GM12872 (cell line): ENCODE measurements at regions not wholly inside any gene's neighbourhood (a gene's known extent, or its start where the extent isn't known, plus 50 kb on each side); places are given as distances from the start of the nearest gene placed in this dataset.

ENCODE experiments used
- CTCF ChIP-seq: IDR thresholded peaks from 3 replicates; pipeline ENCODE4 v1.5.1; 2011; ENCODE audit warnings: low read depth, mild to moderate bottlenecking, low read length, moderate library complexity; ENCODE audit not compliant: insufficient read depth

GRCh38 chr10:90062786-90063185 lies 361.4 kb downstream of the KIF20B start:
- TF ChIP-seq CTCF = no peak

GRCh38 chr10:90064295-90064694 lies 362.9 kb downstream of the KIF20B start:
- TF ChIP-seq CTCF = no peak

- TF ChIP-seq CTCF = no peak
These were observed 365.0 kb downstream of the KIF20B start for GRCh38 chr10:90066435-90066834.

DNA sequence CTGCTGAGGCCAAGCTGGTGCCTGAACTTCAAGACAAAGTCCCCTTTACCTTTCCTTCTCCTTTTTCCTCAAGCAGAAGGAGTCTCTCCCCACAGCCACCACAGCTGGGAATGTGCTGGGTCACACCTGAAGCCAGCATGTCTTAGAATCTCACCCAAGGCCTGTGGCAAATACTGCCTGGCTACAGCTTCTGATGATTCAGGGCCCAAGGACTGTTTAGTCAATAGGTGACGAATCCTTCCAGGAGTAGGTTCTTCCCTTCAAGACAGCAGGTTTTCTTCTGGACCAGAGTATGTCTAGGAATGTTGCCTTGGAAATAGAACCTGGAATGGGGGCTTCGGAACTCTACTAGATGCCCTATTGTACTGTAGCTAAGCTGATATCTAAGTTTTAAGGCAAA lies 374.6 kb downstream of the KIF20B start:
- no peak for TF ChIP-seq CTCF

GRCh38 chr10:90079819-90080218 lies 378.4 kb downstream of the KIF20B start:
- no peak for TF ChIP-seq CTCF

DNA sequence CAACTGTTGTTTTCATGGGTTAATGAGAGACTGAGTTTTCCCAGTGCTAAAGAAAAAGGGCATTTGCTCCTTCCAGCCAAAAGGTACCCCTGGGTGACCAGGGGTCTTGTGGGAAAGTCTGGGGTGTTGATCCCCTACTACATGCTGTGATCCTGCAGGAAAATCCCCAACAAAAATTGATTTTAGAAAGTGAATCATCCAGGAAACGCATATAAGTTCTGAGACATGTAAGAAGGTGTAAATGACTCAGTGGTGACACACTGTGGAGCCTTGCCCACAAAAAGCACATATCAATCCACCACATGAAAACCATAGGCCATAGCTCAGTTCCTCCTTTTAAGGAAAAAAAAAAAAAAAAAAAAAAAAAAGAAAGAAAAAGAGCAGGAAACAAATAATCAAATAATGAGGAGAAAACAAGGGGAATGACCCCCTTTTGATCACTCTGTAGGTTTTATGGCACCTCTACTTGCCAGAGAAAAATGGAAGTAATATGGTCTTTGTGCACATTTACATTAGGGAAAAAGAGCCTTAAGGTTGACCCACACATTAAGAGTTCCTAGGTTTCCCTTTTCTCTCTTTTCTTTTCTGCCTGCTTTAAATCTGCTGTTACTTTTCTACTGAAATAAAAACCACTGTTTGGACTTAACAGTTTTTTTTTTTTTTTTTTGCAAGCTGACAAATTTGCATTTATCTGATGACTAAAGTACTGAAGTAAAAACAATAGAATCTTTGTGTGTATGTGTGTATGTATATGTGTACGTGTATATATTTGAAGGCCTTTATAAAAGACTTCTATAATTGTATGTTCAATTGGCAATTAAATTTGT lies 386.0 kb downstream of the KIF20B start:
- TF ChIP-seq CTCF = peak; percentile 15; the same call in 1 of the 3 replicates

GRCh38 chr10:90088024-90088317 lies 386.6 kb downstream of the KIF20B start:
- no peak for TF ChIP-seq CTCF
